T1000 (cell line): ENCODE measurements at regions not wholly inside any gene's neighbourhood (a gene's known extent, or its start where the extent isn't known, plus 50 kb on each side); places are given as distances from the start of the nearest gene placed in this dataset.
"Not testable (repeated sequence)": the region's sequence is repeated elsewhere in the genome, so short reads cannot be mapped to it uniquely, and the experiment has no call there.

Experiments
- DNase-seq: peaks from one replicate; lab custom pipeline; 2025; ENCODE audit warnings: mixed read lengths; lab: John Stamatoyannopoulos, UW

GRCh38 chr9:124125651-124125977 is 114.0 kb downstream of the LHX2 start:
- DNase-seq: no peak

DNA sequence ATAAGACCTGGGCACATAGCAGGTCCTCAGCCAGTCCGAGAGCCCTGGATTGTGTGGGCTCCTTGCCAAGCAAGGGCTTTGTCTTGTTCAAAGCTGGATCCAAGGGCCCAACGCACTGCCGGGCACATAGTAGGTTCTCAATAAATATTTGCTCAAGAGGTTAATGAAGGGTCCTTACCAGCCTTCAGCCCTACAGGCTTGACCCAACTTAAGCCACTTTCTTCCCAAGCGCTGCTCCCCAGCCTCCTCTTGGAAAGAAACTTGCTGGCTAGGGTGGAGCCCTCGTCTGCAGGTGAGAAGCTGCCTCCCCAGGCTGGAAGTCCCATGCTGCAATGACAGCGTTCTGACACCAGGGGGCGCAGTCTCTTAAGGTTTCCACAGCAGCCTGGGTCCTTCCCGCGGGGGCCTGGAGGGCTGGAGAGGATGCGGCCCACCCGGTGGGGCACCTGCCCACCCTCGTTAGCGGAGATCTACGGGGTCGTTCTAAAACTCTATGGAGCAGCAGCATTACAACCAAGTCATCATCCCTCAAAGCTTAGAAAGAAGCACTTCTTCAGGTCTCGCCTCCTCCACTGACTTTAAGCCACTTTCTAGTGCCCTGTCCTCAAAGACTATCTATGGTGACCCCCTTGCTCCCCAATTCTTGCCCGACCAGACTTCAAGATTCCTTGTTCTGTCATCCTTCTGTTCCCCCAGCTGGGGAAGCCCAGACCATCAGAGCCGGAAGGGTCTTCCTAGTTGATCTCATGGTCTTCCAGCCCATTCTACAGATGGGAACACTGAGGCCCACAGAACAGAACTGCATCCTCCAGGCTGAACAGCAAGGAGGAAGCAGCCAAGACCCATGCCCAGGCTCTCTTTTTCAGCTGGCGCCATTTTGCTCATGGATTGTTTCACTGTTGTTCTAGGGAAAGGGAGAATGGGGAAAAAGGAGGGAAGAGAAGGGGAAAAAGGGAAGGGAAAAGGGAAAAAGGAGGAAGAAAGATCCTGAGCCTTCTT is 115.4 kb downstream of the LHX2 start:
- peak; percentile 49 for DNase-seq

- DNase-seq: no peak
Observed at GRCh38 chr9:124128568-124129166, 117.1 kb downstream of the LHX2 start.

GRCh38 chr9:124130277-124131075 is 118.9 kb downstream of the LHX2 start:
- DNase-seq: peak; percentile 43

GRCh38 chr9:124131518-124131917 is 120.0 kb downstream of the LHX2 start:
- not testable (repeated sequence) for DNase-seq

- no peak for DNase-seq
Observed at GRCh38 chr9:124132671-124133147, 121.1 kb downstream of the LHX2 start.

- no peak for DNase-seq
Observed at GRCh38 chr9:124133727-124134126, 122.2 kb downstream of the LHX2 start.

GRCh38 chr9:124134526-124134925 is 123.0 kb downstream of the LHX2 start:
- no peak for DNase-seq

DNA sequence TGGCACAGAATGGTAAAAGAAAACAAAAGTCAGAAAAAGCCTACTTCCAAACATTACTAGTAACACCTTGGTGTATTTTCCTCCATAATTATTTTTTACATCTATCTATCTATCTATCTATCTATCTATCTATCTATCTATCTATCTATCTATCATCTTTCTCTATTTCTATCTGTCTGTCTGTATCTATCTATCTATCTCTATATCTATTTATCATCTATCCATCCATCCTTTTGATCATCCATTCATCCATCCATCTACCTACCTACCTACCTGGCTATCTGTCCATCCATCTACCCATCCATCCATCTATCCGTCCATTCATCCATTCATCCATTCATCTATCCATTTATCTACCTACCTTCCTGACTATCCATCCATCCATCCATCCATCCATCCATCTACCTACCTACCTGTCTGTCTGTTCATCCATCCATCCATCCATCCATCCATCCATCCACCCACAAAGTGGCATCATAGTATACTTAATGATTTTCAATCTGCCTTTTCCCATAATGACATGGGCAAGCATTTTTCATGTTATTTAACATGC is 121.9 kb upstream of the NEK6 start:
- DNase-seq: no peak

GRCh38 chr9:124137009-124137943 is 120.5 kb upstream of the NEK6 start:
- no peak for DNase-seq

- no peak for DNase-seq
Observed at GRCh38 chr9:124137944-124138335, 119.8 kb upstream of the NEK6 start.

DNA sequence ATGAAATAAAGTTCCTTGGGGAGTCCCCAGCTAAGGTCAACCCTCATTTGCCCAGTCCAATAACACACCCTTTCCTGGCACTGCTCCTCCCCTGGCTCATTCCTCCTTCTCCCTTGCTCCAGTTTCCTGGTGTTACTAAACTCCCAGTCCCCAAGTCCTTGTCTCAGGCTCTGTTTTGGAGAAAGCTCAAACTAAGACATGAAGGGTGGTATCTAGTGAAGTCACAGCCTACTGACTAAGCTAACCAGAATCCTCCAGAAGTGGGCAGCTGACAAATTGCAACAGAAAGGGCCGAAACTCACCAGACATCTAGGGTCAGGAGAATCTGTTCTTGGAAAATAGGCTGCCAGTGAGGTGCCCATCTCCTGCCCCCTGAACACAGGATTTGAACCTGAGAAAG is 118.7 kb upstream of the NEK6 start:
- DNase-seq: no peak

GRCh38 chr9:124140941-124141568 is 116.7 kb upstream of the NEK6 start:
- no peak for DNase-seq

DNA sequence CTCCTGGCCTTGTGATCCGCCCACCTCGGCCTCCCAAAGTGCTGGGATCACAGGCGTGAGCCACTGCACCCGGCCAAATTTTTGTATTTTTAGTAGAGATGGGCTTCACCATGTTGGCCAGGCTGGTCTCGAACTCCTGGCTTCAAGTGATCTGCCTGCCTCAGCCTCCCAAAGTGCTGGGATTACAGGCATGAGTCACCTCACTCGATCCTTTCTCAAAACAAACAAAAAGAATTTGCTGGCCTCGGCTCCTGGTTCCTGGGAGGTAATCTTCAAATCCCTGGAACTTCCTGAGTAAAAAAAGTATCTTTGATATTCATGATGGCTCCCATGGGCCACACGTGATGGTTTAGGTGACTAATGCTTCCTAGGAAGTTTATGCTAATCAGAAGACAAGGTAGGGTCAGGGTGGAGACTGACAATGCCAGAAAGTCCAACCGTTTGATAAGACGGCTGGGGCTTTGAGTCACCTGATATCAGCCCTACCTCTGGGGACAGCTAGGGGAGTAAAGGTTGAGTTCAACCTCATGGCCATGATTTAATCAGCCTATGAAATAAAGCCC is 113.1 kb upstream of the NEK6 start:
- peak; percentile 69 for DNase-seq

GRCh38 chr9:124146031-124146561 is 111.7 kb upstream of the NEK6 start:
- no peak for DNase-seq

DNA sequence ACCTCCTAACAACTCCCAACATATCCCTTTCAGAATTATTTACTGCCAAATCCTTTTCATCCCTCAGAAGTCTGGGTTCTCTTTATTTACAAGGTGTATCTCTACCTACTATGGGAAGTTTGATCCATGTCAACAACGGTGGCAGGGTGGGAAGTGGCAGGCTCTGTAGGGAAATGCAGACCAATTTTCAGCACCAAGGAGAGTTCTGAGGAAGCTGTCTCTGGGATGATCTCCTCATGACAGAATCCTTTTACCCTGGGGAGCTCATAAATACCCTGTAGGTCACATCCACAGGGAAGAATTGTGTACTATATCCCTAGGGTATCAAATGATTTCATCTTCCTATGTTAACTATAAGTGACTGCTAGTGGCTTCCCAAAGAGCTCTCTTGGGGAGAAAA is 107.8 kb upstream of the NEK6 start:
- DNase-seq: no peak

GRCh38 chr9:124163760-124164255 is 93.9 kb upstream of the NEK6 start:
- no peak for DNase-seq

GRCh38 chr9:124164811-124165210 is 92.9 kb upstream of the NEK6 start:
- no peak for DNase-seq

GRCh38 chr9:124174433-124174832 is 83.3 kb upstream of the NEK6 start:
- DNase-seq: no peak

DNA sequence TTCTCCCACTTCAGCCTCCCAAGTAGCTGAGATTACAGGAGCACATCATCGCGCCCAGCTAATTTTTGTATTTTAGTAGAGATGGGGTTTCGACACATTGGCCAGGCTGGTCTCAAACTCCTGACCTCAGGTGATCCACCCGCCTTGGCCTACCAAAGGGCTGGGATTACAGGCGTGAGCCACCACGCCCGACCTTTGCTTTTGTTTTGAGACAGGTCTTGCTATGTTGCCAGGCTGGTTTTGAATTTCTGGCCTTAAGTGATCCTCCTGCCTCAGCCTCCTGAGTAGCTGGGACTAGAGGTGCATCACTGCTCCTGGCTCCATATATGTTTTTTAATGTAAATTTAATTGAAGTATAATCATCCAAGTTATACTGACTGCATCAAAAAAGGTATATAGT is 80.2 kb upstream of the NEK6 start:
- DNase-seq: not testable (repeated sequence)
